WTC11 (cell line): ENCODE measurements at regions not wholly inside any gene's neighbourhood (a gene's known extent, or its start where the extent isn't known, plus 50 kb on each side); places are given as distances from the start of the nearest gene placed in this dataset.

Experiments used
- ATAC-seq: fragments of 200-7000 bp; cut with Tn5 transposase; 2 replicates; pipeline ENCODE4 v1.10.0; 2021; ENCODE audit warnings: mild to moderate bottlenecking, moderate library complexity
- CTCF ChIA-PET: fragments of 300-600 bp; sonication (Branson Sonifier 250); formaldehyde crosslinking; loops from one replicate; lab custom pipeline; 2021; ENCODE audit warnings: antibody characterized with exemption; lab: Charles Lee
- POLR2A ChIA-PET: fragments of 350-600 bp; sonication (Branson Sonifier 250); formaldehyde crosslinking; loops from one replicate; lab custom pipeline; 2021; ENCODE audit warnings: antibody characterized with exemption; lab: Charles Lee
- DNase-seq: peaks from one replicate; pipeline ENCODE4 v3.0.0; 2021; ENCODE audit warnings: low spot score
- H3K27ac Mint-ChIP-seq: 2 replicates; pipeline ENCODE4 v1.8.0; 2021; ENCODE audit warnings: mixed read lengths
- H3K27me3 Mint-ChIP-seq: 2 replicates; pipeline ENCODE4 v1.8.0; 2021; ENCODE audit warnings: low read depth, mild to moderate bottlenecking, moderate library complexity, mixed read lengths
- H3K36me3 Mint-ChIP-seq: 2 replicates; pipeline ENCODE4 v1.8.0; 2021; ENCODE audit warnings: mixed read lengths
- H3K4me1 Mint-ChIP-seq: 2 replicates; pipeline ENCODE4 v1.8.0; 2022; ENCODE audit warnings: mixed read lengths
- H3K4me3 Mint-ChIP-seq: 2 replicates; pipeline ENCODE4 v1.8.0; 2021; ENCODE audit warnings: mild to moderate bottlenecking, moderate library complexity, mixed read lengths
- H3K9me3 Mint-ChIP-seq: 2 replicates; pipeline ENCODE4 v1.8.0; 2021; ENCODE audit warnings: mixed read lengths
- AR ChIP-seq: fragments of 250-450 bp; sonication (Bioruptor Pico); IDR thresholded peaks from 2 replicates; pipeline ENCODE4 v1.9.0; 2021; ENCODE audit warnings: mild to moderate bottlenecking
- ARID4B ChIP-seq: sonication (generic); formaldehyde crosslinking; IDR thresholded peaks from 2 replicates; pipeline ENCODE4 v1.8.0; 2023; ENCODE audit warnings: missing genetic modification reagents, mild to moderate bottlenecking, borderline replicate concordance
- CREM ChIP-seq: sonication (generic); formaldehyde crosslinking; IDR thresholded peaks from 2 replicates; pipeline ENCODE4 v1.8.1; 2022; ENCODE audit warnings: mild to moderate bottlenecking, missing genetic modification reagents, moderate library complexity
- ELF4 ChIP-seq: sonication (generic); formaldehyde crosslinking; IDR thresholded peaks from 2 replicates; pipeline ENCODE4 v1.8.1; 2022; ENCODE audit warnings: low read depth, mild to moderate bottlenecking, moderate library complexity, missing genetic modification reagents
- ETV6 ChIP-seq: sonication (generic); formaldehyde crosslinking; IDR thresholded peaks from 2 replicates; pipeline ENCODE4 v1.8.1; 2022; ENCODE audit warnings: mild to moderate bottlenecking, missing genetic modification reagents
- GABPB1 ChIP-seq: sonication (generic); formaldehyde crosslinking; IDR thresholded peaks from 2 replicates; pipeline ENCODE4 v1.8.1; 2023; ENCODE audit warnings: mild to moderate bottlenecking, missing genetic modification reagents
- HMGA2 ChIP-seq: fragments of 250-450 bp; sonication (Bioruptor Pico); IDR thresholded peaks from 2 replicates; pipeline ENCODE4 v1.4.0; 2021; ENCODE audit warnings: mild to moderate bottlenecking, moderate library complexity
- RELA ChIP-seq: sonication (generic); formaldehyde crosslinking; IDR thresholded peaks from 2 replicates; pipeline ENCODE4 v1.8.1; 2022; ENCODE audit warnings: missing genetic modification reagents, mild to moderate bottlenecking, borderline replicate concordance
- SMAD3 ChIP-seq: sonication (generic); formaldehyde crosslinking; IDR thresholded peaks from 2 replicates; pipeline ENCODE4 v1.8.0; 2022; ENCODE audit warnings: missing genetic modification reagents, mild to moderate bottlenecking, borderline replicate concordance
- SMAD4 ChIP-seq: sonication (generic); formaldehyde crosslinking; IDR thresholded peaks from 2 replicates; pipeline ENCODE4 v1.8.0; 2022; ENCODE audit warnings: mild to moderate bottlenecking, missing genetic modification reagents
- ZNF121 ChIP-seq: sonication (generic); formaldehyde crosslinking; IDR thresholded peaks from 2 replicates; pipeline ENCODE4 v1.8.0; 2023; ENCODE audit warnings: missing genetic modification reagents
- ZNF263 ChIP-seq: sonication (generic); formaldehyde crosslinking; IDR thresholded peaks from 2 replicates; pipeline ENCODE4 v1.8.1; 2022; ENCODE audit warnings: low read depth, mild to moderate bottlenecking, moderate library complexity, missing genetic modification reagents
- ZNF425 ChIP-seq: fragments of 250-450 bp; sonication (Bioruptor Pico); conservative IDR thresholded peaks from 2 replicates; pipeline ENCODE4 v1.9.0; 2021; ENCODE audit warnings: mild to moderate bottlenecking
- ZNF512 ChIP-seq: sonication (generic); formaldehyde crosslinking; IDR thresholded peaks from 2 replicates; pipeline ENCODE4 v1.8.1; 2022; ENCODE audit warnings: missing genetic modification reagents, borderline replicate concordance

GRCh38 chr10:123600177-123600576, 66.0 kb upstream of the GPR26 start (continued):
- TF ChIP-seq GABPB1 (CRISPR knock-in tag) (no peak), ZNF263 (CRISPR knock-in tag) (no peak), HMGA2 (no peak), ZNF425 (CRISPR knock-in tag) (no peak), CREM (CRISPR knock-in tag) (no peak)

- H3K27ac Mint-ChIP-seq = no peak overlapping the region
- H3K4me1 Mint-ChIP-seq = peaks cover 33% of the 10 kb centered on the region
- peaks cover 21% of the 10 kb centered on the region for H3K9me3 Mint-ChIP-seq
- DNase-seq = no peak
- H3K4me3 Mint-ChIP-seq = no peak overlapping the region
- H3K36me3 Mint-ChIP-seq = peaks cover 9% of the 10 kb centered on the region; the same call in 1 of the 2 replicates
- TF ChIP-seq CREM (CRISPR knock-in tag) = no peak
- TF ChIP-seq SMAD4 (CRISPR knock-in tag) = no peak
- ChIA-PET CTCF (interaction anchor here (1.1 to 1.2 kb wide), 3 partner anchors 40 to 392 kb away, joined by 3 to 5 read pairs (median 3); no protein-coding TSS in a partner anchor), POLR2A (no interaction called here)
- H3K27me3 Mint-ChIP-seq = peaks cover 2% of the 10 kb centered on the region
- no peak for ATAC-seq
These were observed 63.0 kb upstream of the GPR26 start for GRCh38 chr10:123603130-123603529.

- Mint-ChIP-seq H3K36me3 (peaks cover 9% of the 10 kb centered on the region; the same call in 1 of the 2 replicates), H3K4me1 (peaks cover 45% of the 10 kb centered on the region), H3K4me3 (no peak overlapping the region), H3K9me3 (peaks cover 21% of the 10 kb centered on the region), H3K27ac (no peak overlapping the region), H3K27me3 (peaks cover 6% of the 10 kb centered on the region)
- POLR2A ChIA-PET = no interaction called here
- DNase-seq (no peak), ATAC-seq (no peak)
- TF ChIP-seq AR (CRISPR knock-in tag) = no peak
- TF ChIP-seq HMGA2 = no peak
- no peak for TF ChIP-seq ELF4 (CRISPR knock-in tag)
- TF ChIP-seq ZNF512 (CRISPR knock-in tag) = no peak
- TF ChIP-seq ETV6 (CRISPR knock-in tag) = no peak
- no peak for TF ChIP-seq RELA
- TF ChIP-seq SMAD3 (CRISPR knock-in tag) = no peak
- TF ChIP-seq ZNF121 (CRISPR knock-in tag) = no peak
- no peak for TF ChIP-seq ARID4B (CRISPR knock-in tag)
- CTCF ChIA-PET = interaction anchor here (1.2 kb wide), 1 partner anchor 39 kb away, joined by 3 read pairs; no protein-coding TSS in a partner anchor
These were observed 61.6 kb upstream of the GPR26 start for GRCh38 chr10:123604506-123604905.
